ENCODE measurements at regions not wholly inside any gene's neighbourhood (a gene's known extent, or its start where the extent isn't known, plus 50 kb on each side); places are given as distances from the start of the nearest gene placed in this dataset.

GRCh38 chr5:166834246-166834645 is 1457.2 kb upstream of the WWC1 start:
- ATAC-seq (no peak), DNase-seq (no peak)
- H3K36me3 ChIP-seq (ENCODE audit: control insufficient read depth in 2 of 3, insufficient read depth in 3 of 3, low read length in 3 of 3): no peaks in the 10 kb centered on the region
- ChIA-PET CTCF (no interaction called here), POLR2A (no interaction called here)
- no peaks in the 10 kb centered on the region for H3K27me3 ChIP-seq (ENCODE audit: control insufficient read depth in 2 of 2, insufficient read depth in 2 of 2, low read length in 2 of 2)
- no peaks in the 10 kb centered on the region for H3K4me1 ChIP-seq (ENCODE audit: control insufficient read depth in 2 of 2, insufficient read depth in 2 of 2, low read length in 2 of 2)
- no peaks in the 10 kb centered on the region for H3K4me1 Mint-ChIP-seq
- no peaks in the 10 kb centered on the region for H3K27me3 Mint-ChIP-seq
- intact Hi-C loops (cut with micrococcal nuclease): no loop called here
- H3K27ac Mint-ChIP-seq: no peak overlapping the region
- no peak overlapping the region for H3K27ac ChIP-seq (ENCODE audit: low read depth, low read length)
- H3K9me3 ChIP-seq (ENCODE audit: control insufficient read depth in 2 of 3, low read length in 3 of 3): no peaks in the 10 kb centered on the region
- no peaks in the 10 kb centered on the region for H3K36me3 Mint-ChIP-seq
- no peak overlapping the region for H3K4me3 Mint-ChIP-seq
- H3K4me3 ChIP-seq (ENCODE audit: low read length): no peak overlapping the region
- H3K9me3 Mint-ChIP-seq: peaks cover 0 to 20% (median 5%) of the 10 kb centered on the region in 11 donors

GRCh38 chr5:166845044-166845443 is 1446.4 kb upstream of the WWC1 start:
- POLR2A ChIA-PET: no interaction called here

GRCh38 chr5:166856791-166857190 is 1434.7 kb upstream of the WWC1 start:
- ChIA-PET CTCF (no interaction called here), POLR2A (no interaction called here)
- no peak overlapping the region for H3K4me3 Mint-ChIP-seq
- H3K36me3 Mint-ChIP-seq: no peaks in the 10 kb centered on the region
- Histone ChIP-seq H3K36me3 (ENCODE audit: control insufficient read depth in 2 of 3, insufficient read depth in 3 of 3, low read length in 3 of 3) (no peaks in the 10 kb centered on the region), H3K4me3 (ENCODE audit: low read length) (no peak overlapping the region), H3K27me3 (ENCODE audit: control insufficient read depth in 2 of 2, insufficient read depth in 2 of 2, low read length in 2 of 2) (no peaks in the 10 kb centered on the region), H3K9me3 (ENCODE audit: control insufficient read depth in 2 of 3, low read length in 3 of 3) (no peaks in the 10 kb centered on the region), H3K4me1 (ENCODE audit: control insufficient read depth in 2 of 2, insufficient read depth in 2 of 2, low read length in 2 of 2) (no peaks in the 10 kb centered on the region), H3K27ac (ENCODE audit: low read depth, low read length) (no peak overlapping the region)
- ATAC-seq (no peak), DNase-seq (no peak)
- H3K27me3 Mint-ChIP-seq: no peaks in the 10 kb centered on the region
- intact Hi-C loops (cut with micrococcal nuclease): no loop called here
- no peak overlapping the region for H3K27ac Mint-ChIP-seq
- H3K9me3 Mint-ChIP-seq: peaks cover 0 to 14% (median 7%) of the 10 kb centered on the region in 11 donors
- H3K4me1 Mint-ChIP-seq: no peaks in the 10 kb centered on the region

More at GRCh38 chr5:166845044-166845443, 1446.4 kb upstream of the WWC1 start:
- Histone ChIP-seq H3K27ac (ENCODE audit: low read depth, low read length) (no peak overlapping the region), H3K4me3 (ENCODE audit: low read length) (no peak overlapping the region), H3K9me3 (ENCODE audit: control insufficient read depth in 2 of 3, low read length in 3 of 3) (no peaks in the 10 kb centered on the region), H3K4me1 (ENCODE audit: control insufficient read depth in 2 of 2, insufficient read depth in 2 of 2, low read length in 2 of 2) (no peaks in the 10 kb centered on the region), H3K36me3 (ENCODE audit: control insufficient read depth in 2 of 3, insufficient read depth in 3 of 3, low read length in 3 of 3) (no peaks in the 10 kb centered on the region), H3K27me3 (ENCODE audit: control insufficient read depth in 2 of 2, insufficient read depth in 2 of 2, low read length in 2 of 2) (no peaks in the 10 kb centered on the region)
- peaks cover 6 to 43% (median 20%) of the 10 kb centered on the region in 11 donors for H3K9me3 Mint-ChIP-seq
- no peak for ATAC-seq
- DNase-seq: no peak
- no peaks in the 10 kb centered on the region for H3K4me1 Mint-ChIP-seq
- intact Hi-C loops (cut with micrococcal nuclease): no loop called here
- H3K27ac Mint-ChIP-seq: no peak overlapping the region
- CTCF ChIA-PET: no interaction called here
- no peak overlapping the region for H3K4me3 Mint-ChIP-seq
- H3K27me3 Mint-ChIP-seq: no peaks in the 10 kb centered on the region
- peaks cover 0 to 3% (median 0%) of the 10 kb centered on the region in 5 donors for H3K36me3 Mint-ChIP-seq

- ChIA-PET CTCF (no interaction called here), POLR2A (no interaction called here)
- Mint-ChIP-seq H3K27me3 (no peaks in the 10 kb centered on the region), H3K27ac (no peak overlapping the region), H3K4me1 (no peaks in the 10 kb centered on the region), H3K36me3 (no peaks in the 10 kb centered on the region), H3K4me3 (no peak overlapping the region), H3K9me3 (peaks cover 0 to 15% (median 5%) of the 10 kb centered on the region in 11 donors)
- H3K27me3 ChIP-seq (ENCODE audit: control insufficient read depth in 2 of 2, insufficient read depth in 2 of 2, low read length in 2 of 2): no peaks in the 10 kb centered on the region
- no peak overlapping the region for H3K27ac ChIP-seq (ENCODE audit: low read depth, low read length)
- H3K4me1 ChIP-seq (ENCODE audit: control insufficient read depth in 2 of 2, insufficient read depth in 2 of 2, low read length in 2 of 2): no peaks in the 10 kb centered on the region
- ATAC-seq (no peak), DNase-seq (no peak)
- no peak overlapping the region for H3K4me3 ChIP-seq (ENCODE audit: low read length)
- intact Hi-C loops (cut with micrococcal nuclease): no loop called here
- H3K9me3 ChIP-seq (ENCODE audit: control insufficient read depth in 2 of 3, low read length in 3 of 3): no peaks in the 10 kb centered on the region
- no peaks in the 10 kb centered on the region for H3K36me3 ChIP-seq (ENCODE audit: control insufficient read depth in 2 of 3, insufficient read depth in 3 of 3, low read length in 3 of 3)
Observed at GRCh38 chr5:166860426-166860825, 1431.0 kb upstream of the WWC1 start.

GRCh38 chr5:166862581-166862980 is 1428.9 kb upstream of the WWC1 start:
- no peaks in the 10 kb centered on the region for H3K4me1 ChIP-seq (ENCODE audit: control insufficient read depth in 2 of 2, insufficient read depth in 2 of 2, low read length in 2 of 2)
- Mint-ChIP-seq H3K36me3 (no peaks in the 10 kb centered on the region), H3K27ac (no peak overlapping the region), H3K9me3 (peaks cover 0 to 16% (median 5%) of the 10 kb centered on the region in 11 donors), H3K4me1 (no peaks in the 10 kb centered on the region), H3K27me3 (no peaks in the 10 kb centered on the region), H3K4me3 (no peak overlapping the region)
- intact Hi-C loops (cut with micrococcal nuclease): no loop called here
- ATAC-seq (no peak), DNase-seq (no peak)
- no peaks in the 10 kb centered on the region for H3K36me3 ChIP-seq (ENCODE audit: control insufficient read depth in 2 of 3, insufficient read depth in 3 of 3, low read length in 3 of 3)
- ChIA-PET CTCF (no interaction called here), POLR2A (interaction anchor here (0.7 kb wide), 1 partner anchor 303 kb away, joined by 5 read pairs; no protein-coding TSS in a partner anchor)
- no peak overlapping the region for H3K27ac ChIP-seq (ENCODE audit: low read depth, low read length)
- H3K27me3 ChIP-seq (ENCODE audit: control insufficient read depth in 2 of 2, insufficient read depth in 2 of 2, low read length in 2 of 2): no peaks in the 10 kb centered on the region
- no peak overlapping the region for H3K4me3 ChIP-seq (ENCODE audit: low read length)
- no peaks in the 10 kb centered on the region for H3K9me3 ChIP-seq (ENCODE audit: control insufficient read depth in 2 of 3, low read length in 3 of 3)

- no peaks in the 10 kb centered on the region for H3K36me3 ChIP-seq (ENCODE audit: control insufficient read depth in 2 of 3, insufficient read depth in 3 of 3, low read length in 3 of 3)
- no peaks in the 10 kb centered on the region for H3K4me1 ChIP-seq (ENCODE audit: control insufficient read depth in 2 of 2, insufficient read depth in 2 of 2, low read length in 2 of 2)
- H3K9me3 Mint-ChIP-seq: peaks cover 0 to 16% (median 4%) of the 10 kb centered on the region in 11 donors
- no peak overlapping the region for H3K27ac Mint-ChIP-seq
- CTCF ChIA-PET: no interaction called here
- H3K36me3 Mint-ChIP-seq: no peaks in the 10 kb centered on the region
- no peak overlapping the region for H3K4me3 ChIP-seq (ENCODE audit: low read length)
- DNase-seq (no peak), ATAC-seq (no peak)
- H3K4me3 Mint-ChIP-seq: no peak overlapping the region
- no peaks in the 10 kb centered on the region for H3K9me3 ChIP-seq (ENCODE audit: control insufficient read depth in 2 of 3, low read length in 3 of 3)
- H3K27ac ChIP-seq (ENCODE audit: low read depth, low read length): no peak overlapping the region
- H3K4me1 Mint-ChIP-seq: no peaks in the 10 kb centered on the region
- POLR2A ChIA-PET: no interaction called here
- no peaks in the 10 kb centered on the region for H3K27me3 Mint-ChIP-seq
- intact Hi-C loops (cut with micrococcal nuclease): no loop called here
- no peaks in the 10 kb centered on the region for H3K27me3 ChIP-seq (ENCODE audit: control insufficient read depth in 2 of 2, insufficient read depth in 2 of 2, low read length in 2 of 2)
Observed at GRCh38 chr5:166865206-166865605, 1426.2 kb upstream of the WWC1 start.

GRCh38 chr5:166880456-166880855 is 1411.0 kb upstream of the WWC1 start:
- Histone ChIP-seq H3K27me3 (ENCODE audit: control insufficient read depth in 2 of 2, insufficient read depth in 2 of 2, low read length in 2 of 2) (no peaks in the 10 kb centered on the region), H3K27ac (ENCODE audit: low read depth, low read length) (no peak overlapping the region), H3K4me3 (ENCODE audit: low read length) (no peak overlapping the region), H3K9me3 (ENCODE audit: control insufficient read depth in 2 of 3, low read length in 3 of 3) (no peaks in the 10 kb centered on the region), H3K4me1 (ENCODE audit: control insufficient read depth in 2 of 2, insufficient read depth in 2 of 2, low read length in 2 of 2) (no peaks in the 10 kb centered on the region), H3K36me3 (ENCODE audit: control insufficient read depth in 2 of 3, insufficient read depth in 3 of 3, low read length in 3 of 3) (no peaks in the 10 kb centered on the region)
- ATAC-seq (no peak), DNase-seq (no peak)
- intact Hi-C loops (cut with micrococcal nuclease): no loop called here
- H3K27me3 Mint-ChIP-seq: no peaks in the 10 kb centered on the region
- H3K4me1 Mint-ChIP-seq: no peaks in the 10 kb centered on the region
- no peak overlapping the region for H3K27ac Mint-ChIP-seq
- CTCF ChIA-PET: no interaction called here
- H3K4me3 Mint-ChIP-seq: no peak overlapping the region
- POLR2A ChIA-PET: no interaction called here
- no peaks in the 10 kb centered on the region for H3K36me3 Mint-ChIP-seq
- H3K9me3 Mint-ChIP-seq: peaks cover 0 to 12% (median 0%) of the 10 kb centered on the region in 11 donors

Measured in naive thymus-derived CD4-positive, alpha-beta T cell (primary cell).